Natural killer cell (primary cell): ENCODE measurements at regions not wholly inside any gene's neighbourhood (a gene's known extent, or its start where the extent isn't known, plus 50 kb on each side); places are given as distances from the start of the nearest gene placed in this dataset.

ENCODE experiments used
- ATAC-seq, 3 donors: fragments of 150-1000 bp in 2 of 3; fragments of 200-7000 bp in 1 of 3; cut with Tn5 transposase; 1 replicate in 1 of 3; 2 replicates in 2 of 3; pipeline ENCODE4 v1.10.0; 2021; ENCODE audit warnings: mild to moderate bottlenecking in 2 of 3, moderate library complexity in 2 of 3
- DNase-seq, 2 donors: peaks; one replicate each; pipeline versions ENCODE4 v3.0.0 to v3.0.0-alpha.2; 2013 to 2021; ENCODE audit warnings: mixed read lengths in 1 of 2
- H3K27ac ChIP-seq: one replicate; pipeline ENCODE4 v1.5.1; 2013; ENCODE audit warnings: mild to moderate bottlenecking, low read length
- H3K27me3 ChIP-seq: one replicate; pipeline ENCODE4 v1.6.1; 2013; ENCODE audit warnings: low read length; ENCODE audit not compliant: control insufficient read depth, insufficient read depth
- H3K36me3 ChIP-seq: one replicate; pipeline ENCODE4 v1.6.1; 2013; ENCODE audit warnings: low read length; ENCODE audit not compliant: control insufficient read depth, insufficient read depth
- H3K4me1 ChIP-seq: one replicate; pipeline ENCODE4 v1.6.1; 2013; ENCODE audit warnings: low read length; ENCODE audit not compliant: control insufficient read depth, insufficient read depth
- H3K4me3 ChIP-seq: one replicate; pipeline ENCODE4 v1.5.1; 2013; ENCODE audit warnings: low read length
- H3K9me3 ChIP-seq: one replicate; pipeline ENCODE4 v1.6.1; 2013; ENCODE audit warnings: low read length; ENCODE audit not compliant: control insufficient read depth, insufficient read depth
- H3K27ac Mint-ChIP-seq, 2 donors: one replicate each; pipeline ENCODE4 v1.8.0; 2022; ENCODE audit warnings: mild to moderate bottlenecking in 2 of 2, mixed read lengths in 2 of 2, moderate library complexity in 1 of 2
- H3K27me3 Mint-ChIP-seq, 2 donors: one replicate each; pipeline ENCODE4 v1.8.0; 2022; ENCODE audit warnings: low read depth in 2 of 2, mixed read lengths in 2 of 2
- H3K36me3 Mint-ChIP-seq: one replicate; pipeline ENCODE4 v1.8.0; 2022; ENCODE audit warnings: mixed read lengths
- H3K4me1 Mint-ChIP-seq, 2 donors: one replicate each; pipeline ENCODE4 v1.8.0; 2022; ENCODE audit warnings: mixed read lengths in 2 of 2
- H3K4me3 Mint-ChIP-seq: one replicate; pipeline ENCODE4 v1.8.0; 2022; ENCODE audit warnings: mild to moderate bottlenecking, moderate library complexity, mixed read lengths
- H3K9me3 Mint-ChIP-seq, 2 donors: one replicate each; pipeline ENCODE4 v1.8.0; 2022; ENCODE audit warnings: mixed read lengths in 2 of 2
- WGBS: methylation state at CpG from one replicate; pipeline ENCODE4 v1.1.7; 2013; ENCODE audit warnings: missing lambda C conversion rate; ENCODE audit not compliant: insufficient coverage; 5-methylcytosine and 5-hydroxymethylcytosine counted together
- intact Hi-C: fragments of 100-400 bp; cut with micrococcal nuclease; formaldehyde crosslinking; loops from one replicate; pipeline ENCODE4 v1.14.2; 2022
- TF ChIP-seq, protein P1 (sequence below): fragments of 200-600 bp; IDR thresholded peaks from one replicate; pipeline ENCODE4 v1.8.0; 2022; ENCODE audit warnings: antibody characterized with exemption

DNA sequence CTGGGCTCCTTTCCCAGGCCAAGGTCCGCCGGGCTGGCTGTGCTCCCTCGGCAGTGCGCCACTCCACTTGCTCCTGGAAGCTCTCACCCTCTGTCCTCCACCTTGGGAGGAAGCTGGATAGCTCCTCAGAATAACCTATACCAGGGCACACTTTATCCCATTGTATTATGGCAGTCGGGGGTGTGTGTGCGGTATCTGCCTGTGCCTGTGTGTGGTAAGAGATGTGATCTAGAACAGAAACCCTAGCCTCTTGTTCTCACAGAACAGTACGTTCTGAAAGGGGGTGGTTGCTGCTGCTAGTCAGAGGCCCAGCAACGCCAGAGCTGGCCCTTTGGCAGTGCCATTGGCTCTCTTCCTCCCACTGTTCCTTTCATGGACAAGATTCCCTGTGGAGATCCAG, 168.4 kb downstream of the TBXT start:
- WGBS, result 90% methylated on average over 6 of the region's 8 CpGs
- H3K27ac Mint-ChIP-seq, result no peak overlapping the region
- Histone ChIP-seq H3K27me3 (no peaks in the 10 kb centered on the region), H3K9me3 (no peaks in the 10 kb centered on the region), H3K36me3 (no peaks in the 10 kb centered on the region), H3K4me3 (no peak overlapping the region), H3K4me1 (no peaks in the 10 kb centered on the region), H3K27ac (no peak overlapping the region)
- TF ChIP-seq, protein P1, sequence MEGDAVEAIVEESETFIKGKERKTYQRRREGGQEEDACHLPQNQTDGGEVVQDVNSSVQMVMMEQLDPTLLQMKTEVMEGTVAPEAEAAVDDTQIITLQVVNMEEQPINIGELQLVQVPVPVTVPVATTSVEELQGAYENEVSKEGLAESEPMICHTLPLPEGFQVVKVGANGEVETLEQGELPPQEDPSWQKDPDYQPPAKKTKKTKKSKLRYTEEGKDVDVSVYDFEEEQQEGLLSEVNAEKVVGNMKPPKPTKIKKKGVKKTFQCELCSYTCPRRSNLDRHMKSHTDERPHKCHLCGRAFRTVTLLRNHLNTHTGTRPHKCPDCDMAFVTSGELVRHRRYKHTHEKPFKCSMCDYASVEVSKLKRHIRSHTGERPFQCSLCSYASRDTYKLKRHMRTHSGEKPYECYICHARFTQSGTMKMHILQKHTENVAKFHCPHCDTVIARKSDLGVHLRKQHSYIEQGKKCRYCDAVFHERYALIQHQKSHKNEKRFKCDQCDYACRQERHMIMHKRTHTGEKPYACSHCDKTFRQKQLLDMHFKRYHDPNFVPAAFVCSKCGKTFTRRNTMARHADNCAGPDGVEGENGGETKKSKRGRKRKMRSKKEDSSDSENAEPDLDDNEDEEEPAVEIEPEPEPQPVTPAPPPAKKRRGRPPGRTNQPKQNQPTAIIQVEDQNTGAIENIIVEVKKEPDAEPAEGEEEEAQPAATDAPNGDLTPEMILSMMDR, result no peak
- no peaks in the 10 kb centered on the region for H3K36me3 Mint-ChIP-seq
- no peaks in the 10 kb centered on the region for H3K4me1 Mint-ChIP-seq
- no peaks in the 10 kb centered on the region for H3K9me3 Mint-ChIP-seq
- intact Hi-C loops, result no loop called here
- ATAC-seq (no peak), DNase-seq (no peak)
- H3K4me3 Mint-ChIP-seq, result no peak overlapping the region
- peaks cover 31 to 38% of the 10 kb centered on the region in 2 donors for H3K27me3 Mint-ChIP-seq

GRCh38 chr6:165998072-165998471, 169.6 kb downstream of the TBXT start:
- ATAC-seq (no peak), DNase-seq (no peak)
- Mint-ChIP-seq H3K36me3 (no peaks in the 10 kb centered on the region), H3K27me3 (peaks cover 28 to 31% of the 10 kb centered on the region in 2 donors), H3K4me1 (no peaks in the 10 kb centered on the region), H3K27ac (no peak overlapping the region), H3K9me3 (no peaks in the 10 kb centered on the region), H3K4me3 (no peak overlapping the region)
- 54% methylated on average over 2 of the region's 3 CpGs for WGBS
- Histone ChIP-seq H3K27ac (no peak overlapping the region), H3K27me3 (no peaks in the 10 kb centered on the region), H3K36me3 (no peaks in the 10 kb centered on the region), H3K4me1 (no peaks in the 10 kb centered on the region), H3K9me3 (no peaks in the 10 kb centered on the region), H3K4me3 (no peak overlapping the region)
- TF ChIP-seq, protein P1, result no peak
- intact Hi-C loops, result no loop called here

- no peak overlapping the region for H3K4me3 ChIP-seq
- TF ChIP-seq, protein P1, result no peak
- H3K36me3 Mint-ChIP-seq, result no peaks in the 10 kb centered on the region
- no peaks in the 10 kb centered on the region for H3K36me3 ChIP-seq
- H3K4me1 Mint-ChIP-seq, result peaks cover 7 to 11% of the 10 kb centered on the region in 2 donors
- H3K27me3 Mint-ChIP-seq, result peaks cover 50% of the 10 kb centered on the region in 2 donors
- intact Hi-C loops, result no loop called here
- no peaks in the 10 kb centered on the region for H3K9me3 Mint-ChIP-seq
- peaks cover 3% of the 10 kb centered on the region for H3K27me3 ChIP-seq
- no peaks in the 10 kb centered on the region for H3K9me3 ChIP-seq
- H3K27ac ChIP-seq, result no peak overlapping the region
- no peaks in the 10 kb centered on the region for H3K4me1 ChIP-seq
- H3K4me3 Mint-ChIP-seq, result no peak overlapping the region
- ATAC-seq, result no peak
- DNase-seq, result no peak
- no peak overlapping the region for H3K27ac Mint-ChIP-seq
- 78% methylated on average over 14 of the region's 14 CpGs for WGBS
These were observed 176.3 kb downstream of the TBXT start for GRCh38 chr6:165991341-165991740.

DNA sequence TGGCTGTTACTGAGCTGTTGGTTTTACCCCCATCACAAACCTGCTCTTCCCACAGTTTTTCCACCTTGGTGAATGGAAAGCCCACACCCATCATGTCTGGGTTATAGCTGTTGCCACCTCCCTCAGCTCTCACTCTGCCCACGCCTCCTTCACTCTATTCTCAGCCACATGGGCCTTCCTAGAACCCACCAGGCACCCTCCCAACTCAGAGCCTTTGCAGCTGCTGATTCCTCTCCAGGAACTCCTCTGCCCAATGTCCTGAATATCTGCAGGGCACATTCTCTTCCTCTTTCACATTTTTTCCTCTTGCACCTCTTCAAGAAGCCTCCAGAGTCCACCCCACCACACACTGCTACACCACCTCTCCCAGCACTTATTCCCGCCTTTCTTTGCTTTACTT, 177.4 kb downstream of the TBXT start:
- Mint-ChIP-seq H3K27ac (no peak overlapping the region), H3K4me3 (no peak overlapping the region), H3K9me3 (no peaks in the 10 kb centered on the region), H3K4me1 (peaks cover 7 to 11% of the 10 kb centered on the region in 2 donors), H3K36me3 (no peaks in the 10 kb centered on the region), H3K27me3 (peaks cover 48 to 54% of the 10 kb centered on the region in 2 donors)
- DNase-seq, result no peak
- TF ChIP-seq, protein P1, result no peak
- no peaks in the 10 kb centered on the region for H3K4me1 ChIP-seq
- no peaks in the 10 kb centered on the region for H3K9me3 ChIP-seq
- peaks cover 3% of the 10 kb centered on the region for H3K27me3 ChIP-seq
- ATAC-seq, result no peak
- intact Hi-C loops, result no loop called here
- no peak overlapping the region for H3K27ac ChIP-seq
- 50% methylated on average over 2 of the region's 2 CpGs for WGBS
- no peaks in the 10 kb centered on the region for H3K36me3 ChIP-seq
- H3K4me3 ChIP-seq, result no peak overlapping the region
